Activated T-cell treated with anti-CD3 and anti-CD28 coated beads, Interleukin-2, amount 50 U/mL, for 48 hours (primary cell): ENCODE measurements at regions not wholly inside any gene's neighbourhood (a gene's known extent, or its start where the extent isn't known, plus 50 kb on each side); places are given as distances from the start of the nearest gene placed in this dataset.

Experiments
- DNase-seq, 2 experiments: peaks; one replicate each; pipeline ENCODE4 v3.0.0-alpha.2; 2020

GRCh38 chr14:101220921-101221510, 317.5 kb upstream of the RTL1 start:
- DNase-seq = no peak

GRCh38 chr14:101221549-101222160, 318.1 kb upstream of the RTL1 start:
- DNase-seq = no peak

- DNase-seq = no peak
Measured at GRCh38 chr14:101222362-101223070, 319.0 kb upstream of the RTL1 start.

GRCh38 chr14:101223127-101223526, 319.6 kb upstream of the RTL1 start:
- DNase-seq = no peak

GRCh38 chr14:101223561-101224162, 320.1 kb upstream of the RTL1 start:
- DNase-seq = no peak

GRCh38 chr14:101224356-101225156, 321.0 kb upstream of the RTL1 start:
- no peak for DNase-seq

GRCh38 chr14:101225157-101226152, 321.9 kb upstream of the RTL1 start:
- DNase-seq = no peak

DNA sequence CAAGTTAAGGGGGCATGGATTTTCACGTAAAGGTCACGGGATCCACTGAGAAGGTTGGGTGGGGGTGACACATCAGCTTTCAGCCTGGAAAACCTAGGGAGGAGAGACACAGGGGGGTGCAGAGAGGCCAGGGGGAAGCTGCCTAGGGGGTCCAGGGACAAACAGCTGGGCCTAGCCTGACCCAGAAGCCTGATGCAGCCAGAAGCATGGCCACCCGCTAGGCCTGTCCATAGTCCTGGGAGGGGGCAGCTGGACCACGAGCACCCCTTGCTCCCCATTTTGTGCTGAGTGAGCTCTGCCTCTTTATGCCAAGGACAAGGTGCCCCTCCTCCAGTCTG, 322.7 kb upstream of the RTL1 start:
- DNase-seq = no peak

GRCh38 chr14:101226603-101227425, 323.3 kb upstream of the RTL1 start:
- no peak for DNase-seq

GRCh38 chr14:101227611-101228594, 324.4 kb upstream of the RTL1 start:
- DNase-seq = no peak

- DNase-seq = no peak
Measured at GRCh38 chr14:101228949-101229541, 325.5 kb upstream of the RTL1 start.

DNA sequence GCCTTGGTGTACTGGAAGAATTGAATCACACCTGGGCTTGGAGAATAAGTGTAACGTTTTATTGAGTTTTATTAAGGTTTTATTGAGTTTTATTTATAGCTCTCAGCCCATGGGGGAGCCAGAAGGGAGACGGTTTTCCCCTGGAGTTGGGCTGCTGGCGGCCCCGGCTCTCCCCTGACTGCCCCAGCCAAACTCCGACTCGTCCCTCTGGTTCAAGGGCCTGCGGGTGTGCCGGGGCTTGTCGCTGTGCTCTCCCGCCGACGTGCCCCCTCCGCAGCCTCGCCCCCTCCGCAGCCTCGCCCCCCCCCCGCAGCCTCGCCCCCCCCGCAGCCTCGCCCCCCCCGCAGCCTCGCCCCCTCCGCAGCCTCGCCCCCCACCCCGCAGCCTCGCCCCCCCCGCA, 326.1 kb upstream of the RTL1 start:
- no peak for DNase-seq

GRCh38 chr14:101230161-101230850, 326.8 kb upstream of the RTL1 start:
- DNase-seq = peak in 1 of 2 experiments; percentile 7

DNA sequence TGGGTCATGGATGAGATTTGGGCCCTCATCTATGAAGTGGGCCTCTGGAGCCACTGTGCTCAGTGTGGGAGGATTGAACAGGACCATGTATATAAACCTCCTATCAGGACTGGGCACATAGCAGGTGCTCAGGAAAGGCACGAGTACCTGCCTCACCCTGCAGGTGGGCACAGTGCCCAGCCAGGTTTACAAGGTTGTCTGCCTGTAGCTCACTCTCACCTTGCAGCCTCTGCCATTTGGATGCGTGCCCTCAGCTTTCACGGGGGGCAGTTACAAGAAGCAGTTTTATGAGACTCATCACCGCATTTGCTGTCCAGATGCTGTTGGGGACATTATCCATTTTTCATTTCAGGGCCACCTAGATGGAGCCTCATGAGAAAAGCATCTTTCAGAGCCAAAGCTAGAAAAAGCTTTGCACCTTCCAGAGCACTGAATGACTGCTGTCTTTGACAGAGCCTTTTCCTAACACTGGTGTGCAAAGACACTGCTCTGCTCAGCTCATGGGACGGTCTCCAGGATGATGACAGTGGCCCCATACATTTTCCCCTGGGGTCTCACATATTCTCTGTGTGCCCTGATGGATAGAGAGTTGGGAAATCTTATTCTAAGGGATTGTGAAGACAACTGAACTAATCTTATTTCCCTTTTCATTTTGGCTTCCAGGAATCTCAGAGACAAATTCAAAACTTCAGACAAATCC, 327.5 kb upstream of the RTL1 start:
- DNase-seq = peak in 1 of 2 experiments; percentile 5

DNA sequence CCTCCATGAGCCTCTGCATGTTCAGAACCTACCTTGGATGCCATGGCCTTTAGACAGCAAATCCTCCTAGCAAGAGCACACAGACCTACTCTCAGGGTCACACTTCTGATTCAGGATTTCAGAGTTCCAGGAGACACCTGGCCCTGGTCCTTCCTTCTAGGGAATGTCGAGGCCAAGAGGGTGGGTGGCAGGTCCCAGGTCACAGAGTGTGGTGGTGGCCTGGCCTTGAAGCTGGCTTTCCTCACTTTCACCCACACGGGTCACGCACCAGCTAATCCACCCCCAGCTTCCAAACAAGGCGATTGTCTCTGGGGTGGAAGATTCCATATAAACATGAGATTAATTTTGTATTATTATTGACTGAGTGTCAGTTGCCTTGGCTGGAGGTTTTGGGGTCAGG, 328.3 kb upstream of the RTL1 start:
- no peak for DNase-seq

DNA sequence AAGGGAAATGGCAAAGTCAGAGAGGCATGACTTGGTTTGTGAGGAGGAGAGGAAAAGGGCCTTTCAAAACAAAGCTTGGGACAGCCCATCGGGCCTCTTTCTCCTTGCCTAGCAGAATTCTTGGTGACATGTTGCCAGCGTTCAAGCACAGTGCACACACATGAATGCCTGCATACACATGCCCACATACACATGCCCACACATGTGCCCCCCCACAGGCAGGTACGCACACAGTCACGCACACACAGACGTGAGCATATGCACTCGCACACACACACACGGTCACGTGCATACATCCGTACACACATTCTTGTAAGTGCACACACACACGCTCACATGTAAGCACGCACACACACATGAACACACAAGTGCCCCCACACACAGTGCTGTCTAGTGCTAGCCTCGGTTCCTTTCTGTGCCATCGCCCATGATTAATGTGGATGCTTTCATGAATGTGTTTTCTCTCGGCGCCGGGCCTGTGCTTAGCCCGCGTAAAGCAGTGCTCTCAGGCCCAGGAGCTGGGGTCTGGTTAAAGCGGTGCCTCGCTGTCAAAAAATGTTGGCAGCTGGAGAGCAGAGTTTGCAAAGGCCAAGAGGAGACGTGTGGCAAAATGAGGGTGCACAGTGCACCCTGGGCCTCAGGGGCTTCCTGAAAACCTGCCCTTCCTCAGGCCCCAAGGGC, 328.8 kb upstream of the DIO3 start:
- no peak for DNase-seq

GRCh38 chr14:101233021-101233366, 328.3 kb upstream of the DIO3 start:
- DNase-seq = no peak

GRCh38 chr14:101233391-101233790, 327.9 kb upstream of the DIO3 start:
- no peak for DNase-seq
